GM18873 (cell line): ENCODE measurements at regions not wholly inside any gene's neighbourhood (a gene's known extent, or its start where the extent isn't known, plus 50 kb on each side); places are given as distances from the start of the nearest gene placed in this dataset.

Source experiments
- ATAC-seq: cut with Tn5 transposase; IDR thresholded peaks from one replicate; pipeline ENCODE4 v1.9.1; 2021; ENCODE audit warnings: mild to moderate bottlenecking, moderate library complexity, moderate number of reproducible peaks; ENCODE audit not compliant: unreplicated experiment, low FRiP score

GRCh38 chr18:55840601-55841170 lies 252.7 kb upstream of the TCF4 start:
- ATAC-seq = no peak

- no peak for ATAC-seq
These were observed 251.4 kb upstream of the TCF4 start for GRCh38 chr18:55839343-55839742.

GRCh38 chr18:55838841-55839240 lies 250.8 kb upstream of the TCF4 start:
- ATAC-seq = no peak

- ATAC-seq = no peak
These were observed 250.3 kb upstream of the TCF4 start for GRCh38 chr18:55838319-55838718.

GRCh38 chr18:55833543-55833942 lies 245.6 kb upstream of the TCF4 start:
- ATAC-seq = no peak

GRCh38 chr18:55830544-55830943 lies 242.6 kb upstream of the TCF4 start:
- no peak for ATAC-seq

- no peak for ATAC-seq
These were observed 233.2 kb upstream of the TCF4 start for GRCh38 chr18:55821219-55821618.

- no peak for ATAC-seq
These were observed 231.5 kb upstream of the TCF4 start for GRCh38 chr18:55819448-55819847.

- no peak for ATAC-seq
These were observed 230.3 kb upstream of the TCF4 start for GRCh38 chr18:55818284-55818683.

GRCh38 chr18:55811925-55812324 lies 223.9 kb upstream of the TCF4 start:
- ATAC-seq = no peak

GRCh38 chr18:55805666-55806065 lies 217.7 kb upstream of the TCF4 start:
- no peak for ATAC-seq

- no peak for ATAC-seq
These were observed 207.2 kb upstream of the TCF4 start for GRCh38 chr18:55795101-55795669.

GRCh38 chr18:55794288-55795052 lies 206.5 kb upstream of the TCF4 start:
- ATAC-seq = no peak

- no peak for ATAC-seq
These were observed 202.3 kb upstream of the TCF4 start for GRCh38 chr18:55790296-55790695.

GRCh38 chr18:55787536-55788073 lies 199.6 kb upstream of the TCF4 start:
- ATAC-seq = no peak

GRCh38 chr18:55786651-55787272 lies 198.8 kb upstream of the TCF4 start:
- no peak for ATAC-seq

GRCh38 chr18:55783921-55784320 lies 195.9 kb upstream of the TCF4 start:
- no peak for ATAC-seq

- ATAC-seq = no peak
These were observed 193.5 kb upstream of the TCF4 start for GRCh38 chr18:55781481-55781957.

- ATAC-seq = no peak
These were observed 192.6 kb upstream of the TCF4 start for GRCh38 chr18:55780586-55781071.

- ATAC-seq = no peak
These were observed 191.9 kb upstream of the TCF4 start for GRCh38 chr18:55779691-55780585.
